SK-N-SH treated with all-trans-retinoic acid at 6 μM for 48 hours (cell line): ENCODE measurements at regions not wholly inside any gene's neighbourhood (a gene's known extent, or its start where the extent isn't known, plus 50 kb on each side); places are given as distances from the start of the nearest gene placed in this dataset.
A peak's percentile ranks its signal among the peaks of the same experiment; 100 is the strongest.

Source experiments
- ATAC-seq: fragments of 200-7000 bp; cut with Tn5 transposase; 3 replicates; pipeline ENCODE4 v1.9.1; 2020; ENCODE audit warnings: mild to moderate bottlenecking, moderate library complexity
- BACH2 ChIP-seq: fragments of 250-450 bp; sonication (Bioruptor Pico); IDR thresholded peaks from 2 replicates; pipeline ENCODE4 v1.9.0; 2021; ENCODE audit warnings: mild to moderate bottlenecking, borderline replicate concordance
- GLIS3 ChIP-seq: fragments of 250-450 bp; sonication (Bioruptor Pico); IDR thresholded peaks from 2 replicates; pipeline ENCODE4 v1.5.0; 2020; ENCODE audit warnings: mild to moderate bottlenecking, moderate library complexity
- ISL1 ChIP-seq: fragments of 250-450 bp; sonication (Bioruptor Pico); IDR thresholded peaks from 2 replicates; pipeline ENCODE4 v2.1.2; 2022; ENCODE audit warnings: mild to moderate bottlenecking, moderate library complexity
- OSR1 ChIP-seq: fragments of 250-450 bp; sonication (Bioruptor Pico); IDR thresholded peaks from 2 replicates; pipeline ENCODE4 v1.8.0; 2022; ENCODE audit warnings: moderate library complexity, mild to moderate bottlenecking, inconsistent platforms
- PPARA ChIP-seq: fragments of 250-450 bp; sonication (Bioruptor Pico); IDR thresholded peaks from 2 replicates; pipeline ENCODE4 v1.5.0; 2020; ENCODE audit warnings: mild to moderate bottlenecking, borderline replicate concordance
- RARB ChIP-seq: fragments of 250-450 bp; sonication (Bioruptor Pico); IDR thresholded peaks from 2 replicates; pipeline ENCODE4 v1.8.0; 2021; ENCODE audit warnings: mild to moderate bottlenecking, moderate library complexity
- SNAI2 ChIP-seq: fragments of 250-450 bp; sonication (Bioruptor Pico); IDR thresholded peaks from 2 replicates; pipeline ENCODE4 v1.5.0; 2020; ENCODE audit warnings: mild to moderate bottlenecking, moderate library complexity
- TCF4 ChIP-seq: fragments of 250-450 bp; sonication (Bioruptor Pico); IDR thresholded peaks from 2 replicates; pipeline ENCODE4 v1.8.0; 2021; ENCODE audit warnings: mild to moderate bottlenecking, moderate library complexity, borderline replicate concordance
- TOX ChIP-seq: fragments of 250-450 bp; sonication (Bioruptor Pico); IDR thresholded peaks from 2 replicates; pipeline ENCODE4 v1.8.0; 2021; ENCODE audit warnings: mild to moderate bottlenecking, moderate library complexity, borderline replicate concordance
- ZFP3 ChIP-seq: fragments of 250-450 bp; sonication (Bioruptor Pico); IDR thresholded peaks from 2 replicates; pipeline ENCODE4 v1.5.0; 2020; ENCODE audit warnings: mild to moderate bottlenecking, moderate library complexity
- ZFP30 ChIP-seq: fragments of 450-650 bp; formaldehyde crosslinking; IDR thresholded peaks from 2 replicates; pipeline ENCODE4 v1.5.0; 2022; ENCODE audit warnings: mild to moderate bottlenecking, moderate library complexity
- ZNF565 ChIP-seq: fragments of 450-650 bp; formaldehyde crosslinking; conservative IDR thresholded peaks from 2 replicates; pipeline ENCODE4 v1.5.0; 2020; ENCODE audit warnings: low read depth, mild to moderate bottlenecking, moderate library complexity
- ZNF70 ChIP-seq: fragments of 450-650 bp; formaldehyde crosslinking; IDR thresholded peaks from 2 replicates; pipeline ENCODE4 v1.5.0; 2020; ENCODE audit warnings: mild to moderate bottlenecking, moderate library complexity
- TF ChIP-seq, protein P1 (sequence below): fragments of 250-450 bp; sonication (Bioruptor Pico); IDR thresholded peaks from 2 replicates; pipeline ENCODE4 v1.5.1; 2020; ENCODE audit warnings: low read depth, mild to moderate bottlenecking, moderate library complexity
- TF ChIP-seq, protein P2 (sequence below): fragments of 250-450 bp; sonication (Bioruptor Pico); IDR thresholded peaks from 2 replicates; pipeline ENCODE4 v1.8.0; 2021; ENCODE audit warnings: low read depth, mild to moderate bottlenecking, moderate library complexity, borderline replicate concordance
- TF ChIP-seq, protein P3 (sequence below): fragments of 250-450 bp; sonication (Bioruptor Pico); IDR thresholded peaks from 2 replicates; pipeline ENCODE4 v1.5.0; 2020; ENCODE audit warnings: mild to moderate bottlenecking, moderate library complexity
- TF ChIP-seq, protein P4 (sequence below): fragments of 250-450 bp; sonication (Bioruptor Pico); IDR thresholded peaks from 2 replicates; pipeline ENCODE4 v1.8.0; 2020; ENCODE audit warnings: mild to moderate bottlenecking, moderate library complexity, borderline replicate concordance
- TF ChIP-seq, protein P5 (sequence below): fragments of 250-450 bp; sonication (Bioruptor Pico); IDR thresholded peaks from 2 replicates; pipeline ENCODE4 v1.5.1; 2021; ENCODE audit warnings: mild to moderate bottlenecking, moderate library complexity

DNA sequence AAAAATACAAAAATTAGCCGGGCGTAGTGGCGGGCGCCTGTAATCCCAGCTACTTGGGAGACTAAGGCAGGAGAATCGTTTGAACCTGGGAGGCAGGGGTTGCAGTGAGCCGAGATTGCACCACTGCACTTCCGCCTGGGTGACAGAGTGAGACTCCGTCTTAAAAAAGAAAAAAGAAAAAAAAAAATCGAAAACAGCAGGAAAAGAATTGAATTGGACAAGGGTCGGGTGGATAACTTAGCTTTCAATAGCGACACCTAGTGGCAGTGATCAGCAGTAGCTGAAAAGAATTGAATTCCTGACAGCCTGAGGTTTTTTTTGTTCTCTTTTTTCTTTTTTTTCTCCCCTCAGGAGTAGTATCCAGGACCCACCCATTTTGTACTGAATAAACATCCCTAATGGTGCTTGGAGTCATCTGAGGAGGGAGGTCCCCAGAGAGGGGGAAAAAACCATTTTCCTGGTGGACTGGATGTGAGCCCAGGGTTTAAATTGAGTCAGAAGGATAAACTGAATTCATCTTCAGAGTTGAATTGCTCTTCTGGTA lies 55.1 kb downstream of the CYCS start:
- TF ChIP-seq PPARA (CRISPR knock-in tag) (no peak), ZFP30 (CRISPR knock-in tag) (no peak), OSR1 (CRISPR knock-in tag) (no peak), BACH2 (CRISPR knock-in tag) (no peak), SNAI2 (CRISPR knock-in tag) (no peak), TCF4 (CRISPR knock-in tag) (no peak), ISL1 (CRISPR knock-in tag) (no peak)
- TF ChIP-seq, protein P1, sequence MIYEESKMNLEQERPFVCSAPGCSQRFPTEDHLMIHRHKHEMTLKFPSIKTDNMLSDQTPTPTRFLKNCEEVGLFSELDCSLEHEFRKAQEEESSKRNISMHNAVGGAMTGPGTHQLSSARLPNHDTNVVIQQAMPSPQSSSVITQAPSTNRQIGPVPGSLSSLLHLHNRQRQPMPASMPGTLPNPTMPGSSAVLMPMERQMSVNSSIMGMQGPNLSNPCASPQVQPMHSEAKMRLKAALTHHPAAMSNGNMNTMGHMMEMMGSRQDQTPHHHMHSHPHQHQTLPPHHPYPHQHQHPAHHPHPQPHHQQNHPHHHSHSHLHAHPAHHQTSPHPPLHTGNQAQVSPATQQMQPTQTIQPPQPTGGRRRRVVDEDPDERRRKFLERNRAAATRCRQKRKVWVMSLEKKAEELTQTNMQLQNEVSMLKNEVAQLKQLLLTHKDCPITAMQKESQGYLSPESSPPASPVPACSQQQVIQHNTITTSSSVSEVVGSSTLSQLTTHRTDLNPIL (CRISPR knock-in tag): no peak
- TF ChIP-seq, protein P2, sequence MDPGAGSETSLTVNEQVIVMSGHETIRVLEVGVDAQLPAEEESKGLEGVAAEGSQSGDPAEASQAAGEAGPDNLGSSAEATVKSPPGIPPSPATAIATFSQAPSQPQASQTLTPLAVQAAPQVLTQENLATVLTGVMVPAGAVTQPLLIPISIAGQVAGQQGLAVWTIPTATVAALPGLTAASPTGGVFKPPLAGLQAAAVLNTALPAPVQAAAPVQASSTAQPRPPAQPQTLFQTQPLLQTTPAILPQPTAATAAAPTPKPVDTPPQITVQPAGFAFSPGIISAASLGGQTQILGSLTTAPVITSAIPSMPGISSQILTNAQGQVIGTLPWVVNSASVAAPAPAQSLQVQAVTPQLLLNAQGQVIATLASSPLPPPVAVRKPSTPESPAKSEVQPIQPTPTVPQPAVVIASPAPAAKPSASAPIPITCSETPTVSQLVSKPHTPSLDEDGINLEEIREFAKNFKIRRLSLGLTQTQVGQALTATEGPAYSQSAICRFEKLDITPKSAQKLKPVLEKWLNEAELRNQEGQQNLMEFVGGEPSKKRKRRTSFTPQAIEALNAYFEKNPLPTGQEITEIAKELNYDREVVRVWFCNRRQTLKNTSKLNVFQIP (CRISPR knock-in tag): no peak
- peak; percentile 81 for ATAC-seq

DNA sequence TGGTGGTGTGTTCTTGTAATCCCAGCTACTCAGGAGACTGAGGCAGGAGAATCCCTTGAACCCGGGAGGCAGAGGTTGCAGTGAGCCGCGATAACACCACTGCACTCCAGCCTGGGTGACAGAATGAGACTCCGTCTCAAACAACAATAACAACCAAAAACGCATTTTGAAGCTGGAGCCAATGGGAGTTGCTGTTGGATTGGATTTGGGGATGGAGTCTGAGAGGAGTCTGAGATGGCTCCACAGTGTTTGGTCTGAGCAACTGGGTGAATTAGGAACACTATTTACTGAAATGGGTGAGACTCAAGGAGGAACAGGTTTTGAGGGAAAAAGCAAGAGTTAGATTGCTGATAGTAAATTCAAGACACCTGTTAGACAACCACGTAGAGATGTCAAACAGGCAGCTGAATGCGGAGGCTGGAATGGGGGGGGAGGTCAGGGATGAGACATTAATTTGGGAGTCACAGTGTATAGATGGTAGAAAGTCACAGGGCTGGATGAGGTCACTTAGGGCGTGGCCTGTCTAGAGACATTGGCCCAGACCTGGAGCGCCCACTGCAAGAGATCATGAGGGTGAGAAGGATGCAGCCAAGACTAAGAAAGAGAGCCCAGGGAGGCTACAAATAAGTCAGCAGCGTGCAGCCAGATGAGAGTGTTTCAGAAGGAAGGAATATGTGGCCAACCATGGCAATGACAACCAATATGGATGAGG lies 56.4 kb downstream of the CYCS start:
- TF ChIP-seq ZFP30 (CRISPR knock-in tag) (no peak), SNAI2 (CRISPR knock-in tag) (no peak), RARB (CRISPR knock-in tag) (no peak)
- TF ChIP-seq, protein P2 (CRISPR knock-in tag): no peak
- ATAC-seq: peak; percentile 6; the same call in 1 of the 3 replicates

DNA sequence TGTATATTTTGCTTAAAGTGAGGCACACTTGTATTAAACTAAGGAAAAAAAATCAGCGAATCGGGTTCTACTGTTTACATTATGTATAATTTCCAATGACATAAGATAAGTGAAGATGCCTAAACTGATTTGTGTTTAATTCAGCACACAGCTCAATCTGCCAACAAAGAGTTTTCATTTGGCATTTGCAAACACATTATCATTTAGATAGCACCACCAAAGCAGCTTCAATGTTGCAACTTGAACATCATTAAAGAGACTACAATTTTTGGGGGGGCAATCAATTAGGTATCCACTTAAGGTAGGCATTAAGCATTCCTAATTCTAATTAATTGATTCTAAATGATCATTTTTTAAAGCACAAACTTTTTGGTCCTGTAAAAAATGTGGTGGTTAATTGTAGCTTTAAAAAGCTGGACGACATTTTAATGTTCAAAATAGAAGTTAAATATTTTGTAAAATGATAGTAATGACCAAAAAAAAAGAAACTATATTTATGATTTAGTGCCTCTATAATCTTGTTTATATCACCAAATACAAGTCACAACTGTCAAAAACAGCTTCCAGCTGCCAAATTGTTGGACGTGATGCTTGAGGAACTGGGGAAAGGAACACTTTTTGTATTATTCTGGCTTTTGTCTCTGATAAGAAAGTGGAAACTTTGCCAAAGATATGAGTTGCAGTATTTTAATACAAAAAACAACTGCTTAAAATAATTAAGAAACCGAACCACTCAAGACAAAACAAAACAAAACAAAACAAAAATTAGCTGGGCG lies 57.1 kb downstream of the CYCS start:
- TF ChIP-seq GLIS3 (CRISPR knock-in tag) (no peak), ZFP3 (CRISPR knock-in tag) (no peak), SNAI2 (CRISPR knock-in tag) (no peak), ZFP30 (CRISPR knock-in tag) (no peak), ZNF565 (CRISPR knock-in tag) (no peak), ZNF70 (CRISPR knock-in tag) (no peak), TOX (CRISPR knock-in tag) (no peak), BACH2 (CRISPR knock-in tag) (no peak), RARB (CRISPR knock-in tag) (no peak)
- TF ChIP-seq, protein P3, sequence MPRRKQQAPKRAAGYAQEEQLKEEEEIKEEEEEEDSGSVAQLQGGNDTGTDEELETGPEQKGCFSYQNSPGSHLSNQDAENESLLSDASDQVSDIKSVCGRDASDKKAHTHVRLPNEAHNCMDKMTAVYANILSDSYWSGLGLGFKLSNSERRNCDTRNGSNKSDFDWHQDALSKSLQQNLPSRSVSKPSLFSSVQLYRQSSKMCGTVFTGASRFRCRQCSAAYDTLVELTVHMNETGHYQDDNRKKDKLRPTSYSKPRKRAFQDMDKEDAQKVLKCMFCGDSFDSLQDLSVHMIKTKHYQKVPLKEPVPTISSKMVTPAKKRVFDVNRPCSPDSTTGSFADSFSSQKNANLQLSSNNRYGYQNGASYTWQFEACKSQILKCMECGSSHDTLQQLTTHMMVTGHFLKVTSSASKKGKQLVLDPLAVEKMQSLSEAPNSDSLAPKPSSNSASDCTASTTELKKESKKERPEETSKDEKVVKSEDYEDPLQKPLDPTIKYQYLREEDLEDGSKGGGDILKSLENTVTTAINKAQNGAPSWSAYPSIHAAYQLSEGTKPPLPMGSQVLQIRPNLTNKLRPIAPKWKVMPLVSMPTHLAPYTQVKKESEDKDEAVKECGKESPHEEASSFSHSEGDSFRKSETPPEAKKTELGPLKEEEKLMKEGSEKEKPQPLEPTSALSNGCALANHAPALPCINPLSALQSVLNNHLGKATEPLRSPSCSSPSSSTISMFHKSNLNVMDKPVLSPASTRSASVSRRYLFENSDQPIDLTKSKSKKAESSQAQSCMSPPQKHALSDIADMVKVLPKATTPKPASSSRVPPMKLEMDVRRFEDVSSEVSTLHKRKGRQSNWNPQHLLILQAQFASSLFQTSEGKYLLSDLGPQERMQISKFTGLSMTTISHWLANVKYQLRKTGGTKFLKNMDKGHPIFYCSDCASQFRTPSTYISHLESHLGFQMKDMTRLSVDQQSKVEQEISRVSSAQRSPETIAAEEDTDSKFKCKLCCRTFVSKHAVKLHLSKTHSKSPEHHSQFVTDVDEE (CRISPR knock-in tag): no peak
- TF ChIP-seq, protein P2 (CRISPR knock-in tag): no peak
- TF ChIP-seq, protein P4, sequence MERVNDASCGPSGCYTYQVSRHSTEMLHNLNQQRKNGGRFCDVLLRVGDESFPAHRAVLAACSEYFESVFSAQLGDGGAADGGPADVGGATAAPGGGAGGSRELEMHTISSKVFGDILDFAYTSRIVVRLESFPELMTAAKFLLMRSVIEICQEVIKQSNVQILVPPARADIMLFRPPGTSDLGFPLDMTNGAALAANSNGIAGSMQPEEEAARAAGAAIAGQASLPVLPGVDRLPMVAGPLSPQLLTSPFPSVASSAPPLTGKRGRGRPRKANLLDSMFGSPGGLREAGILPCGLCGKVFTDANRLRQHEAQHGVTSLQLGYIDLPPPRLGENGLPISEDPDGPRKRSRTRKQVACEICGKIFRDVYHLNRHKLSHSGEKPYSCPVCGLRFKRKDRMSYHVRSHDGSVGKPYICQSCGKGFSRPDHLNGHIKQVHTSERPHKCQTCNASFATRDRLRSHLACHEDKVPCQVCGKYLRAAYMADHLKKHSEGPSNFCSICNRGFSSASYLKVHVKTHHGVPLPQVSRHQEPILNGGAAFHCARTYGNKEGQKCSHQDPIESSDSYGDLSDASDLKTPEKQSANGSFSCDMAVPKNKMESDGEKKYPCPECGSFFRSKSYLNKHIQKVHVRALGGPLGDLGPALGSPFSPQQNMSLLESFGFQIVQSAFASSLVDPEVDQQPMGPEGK (CRISPR knock-in tag): no peak
- TF ChIP-seq, protein P5, sequence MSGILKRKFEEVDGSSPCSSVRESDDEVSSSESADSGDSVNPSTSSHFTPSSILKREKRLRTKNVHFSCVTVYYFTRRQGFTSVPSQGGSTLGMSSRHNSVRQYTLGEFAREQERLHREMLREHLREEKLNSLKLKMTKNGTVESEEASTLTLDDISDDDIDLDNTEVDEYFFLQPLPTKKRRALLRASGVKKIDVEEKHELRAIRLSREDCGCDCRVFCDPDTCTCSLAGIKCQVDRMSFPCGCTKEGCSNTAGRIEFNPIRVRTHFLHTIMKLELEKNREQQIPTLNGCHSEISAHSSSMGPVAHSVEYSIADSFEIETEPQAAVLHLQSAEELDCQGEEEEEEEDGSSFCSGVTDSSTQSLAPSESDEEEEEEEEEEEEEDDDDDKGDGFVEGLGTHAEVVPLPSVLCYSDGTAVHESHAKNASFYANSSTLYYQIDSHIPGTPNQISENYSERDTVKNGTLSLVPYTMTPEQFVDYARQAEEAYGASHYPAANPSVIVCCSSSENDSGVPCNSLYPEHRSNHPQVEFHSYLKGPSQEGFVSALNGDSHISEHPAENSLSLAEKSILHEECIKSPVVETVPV (CRISPR knock-in tag): no peak
- no peak for ATAC-seq
